GM10266 (cell line): ENCODE measurements at regions not wholly inside any gene's neighbourhood (a gene's known extent, or its start where the extent isn't known, plus 50 kb on each side); places are given as distances from the start of the nearest gene placed in this dataset.
A peak's percentile ranks its signal among the peaks of the same experiment; 100 is the strongest.

Source experiments
- DNase-seq: peaks from one replicate; pipeline ENCODE4 v3.0.0; 2012; ENCODE audit errors: extremely low spot score
- CTCF ChIP-seq: IDR thresholded peaks from 2 replicates; pipeline ENCODE4 v1.5.1; 2012; ENCODE audit warnings: mild to moderate bottlenecking, low read depth; ENCODE audit not compliant: control insufficient read depth, insufficient read depth; ENCODE audit errors: missing control alignments

GRCh38 chr9:94159069-94159939 lies 75.0 kb downstream of the PTPDC1 start:
- no peak for DNase-seq
- TF ChIP-seq CTCF = no peak

GRCh38 chr9:94160594-94161501 lies 76.6 kb downstream of the PTPDC1 start:
- no peak for DNase-seq
- no peak for TF ChIP-seq CTCF

DNA sequence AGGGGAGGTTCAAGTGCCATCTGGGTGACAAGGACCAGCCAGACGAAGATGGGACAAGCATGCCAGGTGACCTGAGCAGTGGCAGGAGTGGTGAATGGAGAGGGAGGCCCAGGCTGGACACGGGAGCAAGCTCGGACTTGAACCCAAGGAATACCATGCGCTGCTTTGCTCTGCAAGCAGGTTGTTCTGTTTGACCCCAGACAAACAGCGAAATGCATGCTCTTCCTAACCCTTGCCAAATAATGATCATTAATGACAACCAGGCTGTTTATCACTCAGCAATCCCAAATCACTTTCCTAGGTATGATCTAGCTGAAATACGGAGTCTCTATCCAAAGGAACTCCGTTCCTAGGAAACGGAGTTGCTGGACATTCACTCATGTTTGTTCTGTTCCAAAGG lies 77.4 kb downstream of the PTPDC1 start:
- no peak for TF ChIP-seq CTCF
- DNase-seq = no peak

- TF ChIP-seq CTCF = no peak
- no peak for DNase-seq
Measured at GRCh38 chr9:94164806-94165549, 80.7 kb downstream of the PTPDC1 start.

DNA sequence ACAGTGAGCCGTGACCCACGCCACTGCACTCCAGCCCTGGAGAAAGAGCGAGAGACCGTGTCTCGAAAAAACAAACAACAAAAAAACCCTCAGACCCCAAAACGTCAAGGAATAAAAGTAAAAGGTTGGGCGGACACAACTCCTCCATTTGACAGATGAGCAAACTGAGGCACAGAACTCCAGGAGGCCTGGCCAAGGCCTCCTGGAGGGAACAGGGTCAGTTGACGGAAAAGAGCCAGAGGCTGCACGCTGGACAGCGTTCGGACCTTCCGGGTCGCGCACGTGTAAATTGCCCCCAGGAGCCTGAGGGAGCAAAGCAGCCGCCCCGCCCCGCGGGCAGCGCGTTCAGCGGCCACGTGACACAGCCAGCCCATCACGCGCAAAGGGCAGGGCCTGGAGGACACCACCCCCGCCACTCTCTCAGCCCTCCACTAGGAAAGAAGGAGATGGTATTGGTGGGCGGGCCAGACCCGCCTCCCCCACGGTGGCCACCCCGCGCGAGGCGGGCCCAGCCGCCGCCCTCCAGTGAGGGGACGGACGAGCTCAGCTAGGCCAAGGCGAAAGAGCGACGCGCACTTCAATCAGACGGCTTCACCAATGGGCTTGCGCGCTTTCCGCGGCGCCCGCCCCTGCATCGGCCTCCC lies 81.5 kb downstream of the PTPDC1 start:
- DNase-seq = peak; percentile 97
- no peak for TF ChIP-seq CTCF

DNA sequence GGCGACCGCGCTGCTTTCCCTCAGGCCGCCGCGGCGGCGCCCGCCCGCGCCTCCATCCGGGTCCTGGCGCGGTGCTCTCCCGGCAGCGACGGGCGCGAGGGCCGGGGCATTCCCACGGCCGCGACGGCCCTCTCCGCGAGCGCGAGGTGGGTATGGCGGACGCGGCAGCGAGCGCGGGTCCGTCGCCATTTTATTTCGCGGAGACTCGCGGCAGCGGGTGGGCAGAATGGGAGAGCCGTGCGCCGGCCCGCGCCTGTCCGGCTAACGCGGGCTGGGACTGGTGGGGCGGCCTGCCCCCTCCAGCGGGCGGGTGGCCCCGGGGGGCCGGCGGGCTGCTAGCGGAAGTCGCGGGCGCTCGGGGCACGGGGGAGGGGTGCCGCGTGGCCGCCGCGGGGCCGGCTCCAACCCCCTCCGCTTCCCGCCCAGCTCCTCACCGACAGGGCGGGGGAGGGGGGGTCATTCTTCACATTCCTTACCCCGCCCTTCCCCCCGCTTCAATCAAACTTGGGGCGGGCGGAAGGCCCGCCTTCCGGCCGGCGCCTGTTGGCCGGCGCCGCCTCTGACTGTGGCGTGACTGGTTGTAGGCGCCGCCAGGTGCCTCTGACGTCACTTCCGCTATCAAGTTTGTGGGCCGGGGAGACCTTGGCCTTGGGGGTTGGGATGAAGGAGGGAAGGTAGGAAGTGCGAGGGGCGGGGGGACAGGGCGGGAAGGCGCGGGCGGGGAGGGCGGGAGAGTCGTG lies 82.1 kb downstream of the PTPDC1 start:
- peak; percentile 95 for DNase-seq

More for the DNA sequence above, 82.1 kb downstream of the PTPDC1 start:
- peak; percentile 6 for TF ChIP-seq CTCF
